HPDE6-E6E7 (cell line): ENCODE measurements at regions not wholly inside any gene's neighbourhood (a gene's known extent, or its start where the extent isn't known, plus 50 kb on each side); places are given as distances from the start of the nearest gene placed in this dataset.

ENCODE experiments used
- DNase-seq: peaks from one replicate; pipeline ENCODE4 v3.0.0; 2011; ENCODE audit warnings: missing footprints; ENCODE audit errors: extremely low spot score

DNA sequence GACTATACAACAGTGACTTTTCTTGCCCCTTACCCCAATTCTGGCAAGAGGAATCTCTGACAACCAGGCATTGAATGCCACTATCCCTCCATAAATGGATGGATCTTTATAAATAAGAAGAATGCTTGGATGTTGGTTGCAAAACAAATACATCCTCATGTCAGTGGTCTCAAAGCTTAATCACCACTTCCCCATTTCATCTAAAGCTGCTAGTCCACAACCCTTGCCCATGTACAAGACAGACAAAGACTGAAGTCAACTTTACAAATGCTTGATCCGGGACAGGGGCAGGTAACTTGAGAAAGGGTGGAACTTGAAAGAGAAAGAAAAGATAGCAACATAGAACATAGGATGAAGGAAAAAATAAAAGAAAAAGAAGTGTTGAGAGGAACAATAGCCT is 540.5 kb upstream of the NOX3 start:
- no peak for DNase-seq

DNA sequence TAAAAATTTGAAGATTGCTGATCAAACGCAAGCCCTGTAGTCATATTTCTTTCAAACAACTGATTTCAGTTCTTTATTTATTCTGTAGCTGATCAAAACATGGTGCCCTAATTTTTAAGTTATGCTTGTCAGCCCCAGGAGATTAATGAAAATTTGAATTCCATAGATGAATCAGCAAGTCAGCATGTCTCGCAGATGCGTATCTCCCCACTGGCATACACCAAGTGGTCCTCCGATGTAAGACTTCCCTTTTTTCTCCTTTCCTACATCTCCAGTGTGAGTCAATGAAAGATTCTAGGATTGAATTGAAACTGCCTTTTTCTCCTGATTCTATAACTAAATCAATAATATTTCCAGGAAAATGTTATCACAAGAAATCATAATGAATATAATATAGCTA is 539.6 kb upstream of the NOX3 start:
- no peak for DNase-seq

DNA sequence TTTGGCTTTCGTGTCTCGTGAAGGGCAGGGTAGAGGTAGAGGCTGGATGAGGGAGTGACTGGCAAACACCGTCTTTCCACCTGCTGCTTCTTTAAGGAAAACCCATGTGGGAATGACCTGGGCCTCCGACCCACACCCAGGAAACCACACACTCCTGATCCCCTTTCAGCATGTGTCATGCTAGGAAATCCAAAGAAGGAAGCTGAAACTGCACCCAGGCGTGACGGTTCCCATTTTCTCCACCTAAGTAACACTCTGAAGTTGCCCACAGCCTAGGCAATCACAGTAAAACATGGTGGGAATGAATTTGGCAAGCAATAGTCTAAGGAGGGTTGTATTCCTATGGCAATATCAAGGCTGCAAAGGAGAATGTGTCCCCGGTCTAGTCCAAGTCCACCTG is 538.4 kb upstream of the NOX3 start:
- no peak for DNase-seq

DNA sequence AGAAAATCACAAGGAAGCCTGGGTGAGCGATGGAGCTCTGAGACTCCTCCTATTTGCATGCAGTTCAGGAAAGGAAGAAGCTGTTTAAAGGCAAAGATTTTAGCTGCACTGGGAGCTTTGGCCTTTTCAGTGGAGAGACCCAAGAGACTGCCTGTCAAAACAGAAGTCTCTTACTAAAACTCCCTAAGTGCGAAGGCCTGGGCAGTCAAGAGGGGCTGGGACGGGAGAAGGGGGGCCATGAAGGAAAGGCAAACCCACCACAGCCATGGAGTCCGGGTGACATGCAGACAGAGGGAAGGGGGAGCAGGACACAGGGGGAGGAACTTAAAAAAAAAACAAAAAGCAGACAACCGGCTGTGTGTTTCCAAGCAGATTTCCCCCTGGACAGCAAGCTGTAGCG is 537.6 kb upstream of the NOX3 start:
- no peak for DNase-seq

DNA sequence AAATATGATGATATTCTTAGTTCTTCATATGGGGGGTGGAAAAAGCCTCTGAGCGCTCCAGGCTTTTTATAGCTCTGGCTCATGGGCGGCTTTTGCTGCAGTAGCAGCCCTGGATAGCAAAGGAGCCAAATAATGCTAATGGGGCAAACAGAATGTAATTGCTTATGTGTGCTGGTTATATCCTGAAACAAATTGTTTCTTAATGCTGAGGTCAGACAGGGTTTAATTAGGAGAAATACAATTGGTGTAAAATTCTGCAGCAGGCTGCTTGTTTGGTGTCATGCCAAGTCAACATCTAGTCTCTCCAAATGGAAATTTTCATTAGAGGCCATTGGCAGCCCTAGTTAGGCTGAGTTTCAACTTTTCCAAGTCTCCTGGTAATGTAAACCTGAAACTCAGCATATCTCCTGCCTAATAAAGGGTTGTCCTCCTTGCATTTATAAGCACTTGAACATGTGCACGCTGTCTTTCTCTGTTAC is 530.1 kb upstream of the NOX3 start:
- DNase-seq, result no peak

DNA sequence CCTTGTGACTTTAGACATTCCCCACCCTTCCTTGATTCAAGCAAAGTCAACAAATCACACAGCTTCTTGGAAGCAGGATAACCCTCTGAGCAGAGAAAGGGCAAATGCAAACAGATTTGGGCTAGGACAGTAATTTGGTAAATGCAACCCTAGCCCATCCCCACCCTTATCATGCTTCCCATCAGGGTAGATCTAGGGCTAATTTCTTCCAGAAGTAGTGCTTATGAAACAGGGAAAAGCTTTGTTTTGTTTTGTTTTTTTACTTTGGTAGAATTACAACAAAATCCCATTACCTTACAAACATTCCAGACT is 525.1 kb upstream of the NOX3 start:
- DNase-seq, result no peak

DNA sequence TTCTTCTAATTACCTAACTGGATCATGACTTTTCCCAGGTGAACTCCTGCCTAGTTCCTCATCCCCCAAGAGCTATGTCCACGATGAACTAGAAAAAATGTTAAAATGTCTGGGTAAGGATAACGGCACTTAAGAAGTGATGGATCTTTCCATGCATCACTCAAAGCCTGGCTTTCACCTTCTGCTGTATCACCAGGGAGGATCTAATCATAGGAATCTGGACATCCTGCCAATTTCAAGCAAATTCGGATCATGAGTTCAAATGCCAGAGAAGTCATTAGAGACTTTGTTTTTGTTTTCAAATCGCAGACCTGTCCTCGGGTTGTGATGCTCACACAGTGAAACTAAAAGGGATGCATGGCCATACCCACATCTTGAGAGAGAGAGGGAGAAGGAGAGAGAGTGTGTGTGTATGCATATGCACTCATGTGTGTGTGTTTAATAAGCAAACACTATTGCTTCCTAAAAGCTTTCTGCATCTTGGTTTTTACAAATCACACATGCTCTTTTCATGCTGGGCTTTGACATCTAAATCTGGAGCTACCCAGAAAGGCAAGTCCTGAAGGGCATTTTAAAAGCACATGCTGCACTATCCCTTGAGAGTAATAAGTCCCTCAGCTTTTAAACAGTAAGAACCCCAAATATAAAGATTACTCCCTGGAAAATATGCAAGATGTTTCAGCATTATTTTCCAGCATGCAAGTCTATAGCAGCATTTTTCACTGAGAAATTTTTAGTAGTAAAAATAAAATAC is 524.6 kb upstream of the NOX3 start:
- DNase-seq, result no peak

DNA sequence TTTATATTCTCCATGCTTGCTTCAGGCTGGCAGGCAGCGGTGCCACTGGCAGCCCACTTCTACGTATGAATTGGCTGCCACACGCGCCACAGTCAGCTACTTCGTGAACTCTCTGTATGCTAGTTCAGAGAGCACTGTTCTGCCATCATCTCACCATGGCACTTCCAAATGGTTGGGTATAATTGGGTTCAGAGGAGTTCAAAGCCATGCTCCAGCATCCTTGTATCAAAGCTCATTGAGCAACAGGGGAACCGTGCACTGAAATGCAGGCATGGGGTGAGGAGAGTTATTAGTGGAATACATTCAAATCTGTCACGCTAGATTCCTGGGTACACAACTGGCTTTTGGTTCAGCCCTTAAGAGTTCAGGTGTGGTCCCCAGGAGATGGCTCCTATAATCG is 519.9 kb upstream of the NOX3 start:
- no peak for DNase-seq

DNA sequence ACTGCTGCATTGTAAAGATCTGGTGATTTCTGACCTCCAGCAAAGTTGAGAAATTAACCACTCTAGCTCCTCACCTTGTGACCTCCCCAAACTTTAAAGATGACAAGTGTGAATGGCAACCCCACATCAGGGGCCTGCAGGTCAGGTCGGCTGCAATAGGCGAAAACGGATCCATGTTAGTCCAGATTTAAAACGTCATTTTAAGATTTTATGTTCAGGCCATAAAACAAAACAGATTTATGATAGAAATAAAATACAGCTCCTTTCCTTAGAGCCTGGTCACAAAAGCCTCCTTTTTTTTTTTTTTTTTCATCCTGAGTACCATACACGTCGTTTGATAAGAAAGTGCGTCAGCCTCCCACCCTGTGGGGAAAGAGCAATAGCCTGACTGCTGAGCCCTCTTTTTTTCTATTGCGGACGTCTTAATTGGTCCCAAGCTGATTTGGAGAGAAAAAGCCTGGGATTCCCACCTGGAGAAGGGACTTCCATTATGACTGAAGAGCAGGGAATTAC is 519.2 kb upstream of the NOX3 start:
- no peak for DNase-seq

DNA sequence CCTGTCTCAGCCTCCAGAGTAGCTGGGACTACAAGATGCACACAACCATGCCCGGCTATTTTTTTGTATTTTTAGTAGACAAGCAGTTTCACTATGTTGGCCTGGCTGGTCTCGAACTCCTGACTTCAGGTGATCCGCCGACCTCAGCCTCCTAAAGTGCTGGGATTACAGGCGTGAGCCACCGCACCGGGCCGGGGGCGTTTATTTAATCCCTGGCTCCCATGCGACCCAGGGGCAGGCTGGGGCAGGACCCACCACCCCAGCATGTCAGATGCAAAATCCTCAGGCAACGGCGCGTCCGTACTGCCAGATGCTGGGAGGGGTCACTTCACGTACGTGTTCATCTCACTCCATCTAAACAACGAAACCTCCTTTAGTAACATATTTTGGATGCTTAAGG is 518.7 kb upstream of the NOX3 start:
- DNase-seq, result no peak

DNA sequence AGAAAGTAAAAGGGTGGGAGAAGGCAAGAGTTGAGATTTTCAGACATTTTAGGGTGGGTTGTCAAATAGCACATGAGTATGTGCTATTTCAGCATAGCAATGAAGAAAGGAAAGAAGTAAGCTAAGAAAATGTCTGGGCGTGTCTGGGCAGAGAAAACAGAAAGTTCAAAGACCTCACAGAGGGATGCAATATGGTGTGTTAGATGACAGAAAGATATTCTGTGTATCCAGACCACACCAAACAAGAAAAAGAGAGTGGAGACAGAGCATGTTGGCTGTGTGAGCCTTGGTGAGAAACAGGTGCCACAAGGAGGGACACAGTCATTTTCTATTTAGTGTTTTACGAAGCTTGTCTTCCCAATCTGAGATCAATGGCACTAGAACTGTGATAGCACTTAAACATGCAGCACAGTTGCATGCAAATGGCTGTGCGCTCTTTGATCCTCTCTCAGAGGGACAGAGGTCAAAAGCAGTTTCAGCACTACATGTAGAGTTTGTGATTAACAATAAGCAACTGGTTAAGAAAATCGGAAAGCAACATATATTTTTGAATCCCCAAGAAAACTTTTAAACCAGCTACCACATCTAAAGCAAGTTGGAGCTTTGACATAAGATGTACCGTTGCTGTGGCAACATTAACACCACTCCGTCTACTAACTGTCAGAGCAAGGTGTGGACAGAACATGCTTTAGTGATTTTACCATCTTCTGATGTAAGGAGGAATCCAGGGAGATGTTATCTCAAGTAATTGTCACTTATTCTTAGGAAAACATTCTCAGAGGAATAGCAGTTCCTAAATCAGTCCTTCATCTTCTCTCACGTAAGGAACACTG is 515.5 kb upstream of the NOX3 start:
- no peak for DNase-seq

DNA sequence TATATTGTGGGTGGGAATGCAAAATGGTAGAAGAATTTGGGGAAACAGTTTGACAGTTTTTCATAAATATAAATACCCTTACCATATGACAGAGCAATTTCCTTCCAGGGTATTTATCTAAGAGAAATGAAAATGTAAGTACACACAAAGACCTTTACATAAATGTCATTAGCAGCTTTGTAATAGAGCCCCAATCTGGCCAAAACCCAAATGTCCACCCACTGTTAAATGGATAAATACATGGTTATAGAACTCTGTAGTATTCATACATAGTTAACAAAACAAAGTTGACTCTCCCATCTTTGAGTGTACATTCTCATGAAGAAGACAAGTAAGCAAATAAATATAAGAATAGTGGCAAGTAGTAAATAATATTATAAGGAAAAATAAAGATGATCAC is 514.8 kb upstream of the NOX3 start:
- DNase-seq, result no peak

DNA sequence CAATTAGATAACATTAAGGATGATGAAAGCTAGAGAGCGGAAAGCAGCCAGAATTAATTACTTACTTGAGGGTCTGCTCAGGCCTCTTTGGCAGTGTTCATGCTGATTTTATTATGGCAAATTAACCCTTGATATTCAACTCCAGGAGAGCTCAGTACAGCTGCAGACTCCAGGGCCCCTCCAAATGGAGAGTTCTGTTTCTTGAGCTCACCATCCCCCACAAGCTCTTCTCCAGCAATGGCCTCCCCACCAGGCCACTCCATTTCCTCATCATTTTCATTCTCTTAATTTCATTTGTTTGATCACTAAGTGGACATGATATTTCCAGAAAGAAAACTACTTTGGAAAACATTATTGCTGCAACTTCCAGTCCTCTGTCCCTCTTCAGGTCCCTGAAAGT is 513.3 kb upstream of the NOX3 start:
- no peak for DNase-seq

DNA sequence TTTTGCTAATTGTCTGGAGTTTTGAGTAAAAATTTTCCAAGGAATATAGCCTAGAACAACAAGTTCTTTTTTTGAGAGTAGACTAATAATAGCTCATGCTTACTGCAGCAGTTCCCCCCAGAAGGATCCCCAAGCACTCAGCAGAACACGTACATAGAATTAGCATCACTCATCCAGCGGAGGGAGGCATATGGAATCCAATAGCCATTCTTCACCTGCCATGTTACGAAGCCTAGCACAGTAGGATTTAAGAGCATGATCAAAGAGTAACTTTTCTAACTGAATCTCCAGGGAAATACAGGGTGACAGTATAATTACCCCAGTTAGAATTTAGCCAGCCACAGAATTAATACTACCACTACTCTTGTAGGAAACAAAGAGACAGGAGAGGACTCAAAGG is 511.7 kb upstream of the NOX3 start:
- no peak for DNase-seq

DNA sequence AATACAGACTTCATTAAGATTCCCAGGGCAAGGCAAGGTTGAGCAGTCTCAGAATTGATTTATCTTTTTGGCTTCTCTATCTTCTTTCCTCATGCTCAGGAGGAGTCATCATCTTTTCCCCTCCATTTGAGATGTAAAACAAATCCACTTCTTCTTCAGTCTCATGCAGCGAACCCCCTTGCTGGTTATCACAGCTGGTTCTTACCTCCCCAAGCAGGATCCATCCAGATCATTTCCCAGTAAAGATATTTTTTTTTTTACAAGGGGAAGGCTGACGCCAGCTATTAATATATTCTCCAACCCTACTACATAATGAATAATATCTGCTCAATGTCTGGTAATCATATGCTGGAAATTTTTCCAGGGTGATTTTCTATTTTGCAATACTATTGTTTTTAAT is 508.9 kb upstream of the NOX3 start:
- DNase-seq, result no peak

DNA sequence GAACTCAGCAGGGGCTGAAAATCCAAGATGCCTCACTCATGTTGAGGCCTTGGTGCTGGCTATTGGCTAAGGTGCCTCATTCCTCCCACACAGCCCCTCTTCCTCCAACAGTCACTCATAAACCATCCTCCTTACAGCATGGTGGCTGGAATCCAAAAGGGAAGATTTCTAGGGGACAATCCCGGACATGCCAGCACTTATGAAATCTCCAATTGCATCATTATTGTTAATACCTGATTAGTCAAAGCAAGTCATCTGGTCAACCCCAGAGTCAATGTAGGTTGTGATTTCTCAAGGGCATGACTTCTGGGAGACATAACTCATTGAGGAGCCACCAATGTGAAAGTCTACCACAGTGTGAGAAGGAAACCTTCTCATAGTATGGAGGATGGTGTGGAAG is 506.6 kb upstream of the NOX3 start:
- no peak for DNase-seq

DNA sequence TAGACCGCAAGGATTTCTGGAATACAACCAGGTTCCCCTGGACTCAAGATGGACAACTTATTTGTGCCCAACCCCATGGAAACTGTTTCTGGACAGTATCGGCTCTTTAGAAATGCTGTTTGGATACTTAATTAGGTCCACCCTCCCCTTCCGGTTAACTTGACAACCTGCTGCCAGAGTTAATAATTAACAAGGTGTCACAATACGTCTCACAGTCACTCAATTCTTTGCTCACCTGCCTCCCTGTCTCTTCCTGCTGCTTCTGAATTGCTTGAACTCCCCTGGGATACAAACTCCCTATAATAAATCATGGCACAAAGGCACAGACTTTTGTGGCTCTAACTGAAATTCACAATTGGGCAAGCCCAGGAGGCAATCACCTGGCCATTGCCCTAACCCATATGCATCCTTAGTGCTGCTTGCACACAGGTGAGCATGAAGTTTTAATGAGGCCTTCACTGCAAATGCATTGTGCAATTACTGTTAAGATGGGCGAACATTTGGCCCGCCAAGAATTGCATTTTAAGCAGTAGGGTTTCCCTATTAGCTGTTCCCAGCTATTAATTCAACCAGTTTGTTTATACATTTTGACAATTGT is 504.4 kb upstream of the NOX3 start:
- DNase-seq, result no peak

DNA sequence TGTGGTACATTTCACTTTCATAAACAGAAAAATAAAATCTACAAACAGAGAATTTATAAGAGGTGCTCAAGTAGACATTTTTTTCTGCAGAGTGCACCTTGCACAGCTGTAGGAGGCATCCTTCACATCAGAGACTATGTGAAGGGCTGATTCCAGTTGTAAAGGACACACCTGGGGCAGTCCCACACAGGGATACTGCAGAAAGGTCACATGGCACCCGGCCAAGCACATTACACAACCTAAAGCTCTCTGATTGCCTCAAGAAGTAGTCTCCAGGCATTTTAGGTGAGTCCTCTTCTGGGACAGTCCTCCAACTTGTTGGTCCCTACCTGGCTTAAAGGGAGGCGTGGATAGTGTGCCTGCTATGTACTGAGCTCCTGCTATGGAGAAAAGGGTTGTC is 502.9 kb upstream of the NOX3 start:
- DNase-seq, result no peak

DNA sequence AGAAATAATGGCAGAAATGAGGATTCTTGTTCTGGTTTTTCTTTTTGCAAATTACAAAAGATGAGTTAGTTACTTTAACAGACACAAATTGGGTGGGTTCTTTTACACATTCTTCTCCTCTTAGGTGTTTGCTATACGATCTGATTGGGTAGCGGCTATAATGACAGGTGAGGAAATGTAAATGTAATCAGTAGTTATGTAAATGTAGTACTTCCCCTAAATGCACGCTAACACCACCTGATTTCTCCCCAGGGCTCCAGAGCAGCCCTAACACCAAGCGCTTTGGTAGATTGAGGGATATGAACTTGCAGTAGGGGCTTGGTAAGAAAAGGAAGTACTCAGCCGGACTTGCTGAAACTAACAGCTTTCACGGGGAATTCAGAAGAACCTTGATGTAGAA is 499.4 kb upstream of the NOX3 start:
- no peak for DNase-seq

DNA sequence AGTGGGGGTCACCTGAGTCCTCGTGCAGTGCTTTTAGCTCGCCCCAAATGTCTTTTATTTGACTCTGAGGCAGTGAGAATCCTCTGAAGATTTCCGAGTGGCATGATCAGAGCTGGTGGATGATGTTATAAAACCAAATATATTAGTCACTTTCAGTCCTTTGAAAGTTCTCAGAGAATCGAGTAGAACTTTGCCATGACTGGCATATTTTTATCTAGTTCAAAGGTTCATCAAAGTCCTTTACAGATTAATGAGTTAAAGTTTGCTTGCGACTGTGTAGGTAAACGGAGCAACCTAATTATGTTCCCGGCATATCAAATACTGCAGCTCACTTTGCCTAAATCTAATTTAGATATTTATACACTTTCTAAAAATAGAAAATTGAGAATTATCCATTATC is 498.5 kb upstream of the NOX3 start:
- no peak for DNase-seq

DNA sequence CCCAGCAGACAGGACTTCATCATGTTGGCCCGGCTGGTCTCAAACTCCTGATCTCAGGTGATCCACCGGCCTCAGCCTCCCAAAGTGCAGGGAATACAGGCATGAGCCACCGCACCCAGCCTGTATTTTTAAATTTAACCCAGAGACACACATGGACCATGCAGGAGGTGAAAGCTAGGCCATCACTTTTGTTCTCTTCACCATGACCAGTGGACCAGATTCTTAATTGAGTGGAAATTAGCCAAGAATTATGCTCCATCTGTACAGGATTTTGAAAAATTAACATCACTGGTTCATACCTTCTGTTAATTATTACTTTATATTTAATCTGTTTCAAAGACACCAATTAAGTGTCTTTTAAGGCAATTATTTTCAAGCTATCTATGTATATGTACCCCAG is 493.6 kb upstream of the NOX3 start:
- no peak for DNase-seq

DNA sequence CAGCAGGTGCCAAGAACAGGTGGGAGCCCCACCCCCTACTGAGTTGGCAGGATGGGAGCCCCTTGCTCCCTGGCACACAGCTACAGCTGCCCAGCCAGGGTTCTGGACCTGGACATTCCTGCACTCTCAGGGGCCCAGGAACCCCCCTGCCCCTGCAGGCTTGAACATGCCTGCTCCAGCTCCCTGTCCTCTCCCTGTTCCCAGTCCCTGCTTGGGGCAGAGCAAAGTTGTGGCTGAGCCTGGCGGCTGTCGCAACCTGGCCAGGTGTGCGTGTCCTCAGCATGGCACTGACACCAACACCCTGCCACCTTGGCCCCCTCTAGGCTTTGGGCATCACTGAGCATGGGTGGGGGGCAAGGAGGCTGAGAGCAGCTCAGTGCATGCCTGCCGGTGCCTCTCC is 491.2 kb upstream of the NOX3 start:
- no peak for DNase-seq

DNA sequence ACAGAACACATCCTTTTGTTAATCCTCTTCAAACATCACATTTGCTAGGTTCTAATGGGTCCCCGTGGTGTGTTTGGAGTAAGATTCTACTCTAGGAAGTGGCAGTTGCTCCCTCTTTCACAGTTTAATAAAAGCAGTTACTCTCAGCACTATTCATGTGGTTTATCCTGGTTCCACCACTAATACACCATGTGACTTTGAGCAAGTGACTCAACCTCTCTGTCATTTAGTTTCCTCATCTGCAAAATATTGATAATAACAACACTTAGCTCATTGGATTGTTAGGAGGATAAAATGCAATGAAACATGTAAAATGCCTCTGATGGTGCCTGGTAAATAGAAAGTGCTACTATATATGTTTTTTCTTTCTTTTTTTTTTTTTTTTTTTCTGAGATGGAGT is 488.0 kb upstream of the NOX3 start:
- no peak for DNase-seq
